Stomach (tissue), 4 donors: ENCODE measurements at regions not wholly inside any gene's neighbourhood (a gene's known extent, or its start where the extent isn't known, plus 50 kb on each side); places are given as distances from the start of the nearest gene placed in this dataset.

Source experiments
- EP300 ChIP-seq: sonication (generic); formaldehyde crosslinking; IDR thresholded peaks from one replicate; pipeline ENCODE4 v1.6.1; 2017; ENCODE audit warnings: antibody characterized with exemption
- POLR2A ChIP-seq, 4 donors: fragments of 450-650 bp; IDR thresholded peaks; one replicate each; pipeline ENCODE4 v1.6.1; 2016; ENCODE audit warnings: antibody characterized with exemption in 4 of 4, control low read depth in 2 of 4, mild to moderate bottlenecking in 1 of 4, moderate library complexity in 1 of 4
- TF ChIP-seq, protein P1 (sequence below), 7 experiments: fragments of 450-650 bp in 4 of 7; fragments of 200-600 bp in 3 of 7; sonication (generic) in 3 of 7; IDR thresholded peaks; one replicate each; pipeline ENCODE4 v1.5.1; 2016 to 2019; ENCODE audit warnings: antibody characterized with exemption in 7 of 7, control low read depth in 2 of 7, mild to moderate bottlenecking in 1 of 7

DNA sequence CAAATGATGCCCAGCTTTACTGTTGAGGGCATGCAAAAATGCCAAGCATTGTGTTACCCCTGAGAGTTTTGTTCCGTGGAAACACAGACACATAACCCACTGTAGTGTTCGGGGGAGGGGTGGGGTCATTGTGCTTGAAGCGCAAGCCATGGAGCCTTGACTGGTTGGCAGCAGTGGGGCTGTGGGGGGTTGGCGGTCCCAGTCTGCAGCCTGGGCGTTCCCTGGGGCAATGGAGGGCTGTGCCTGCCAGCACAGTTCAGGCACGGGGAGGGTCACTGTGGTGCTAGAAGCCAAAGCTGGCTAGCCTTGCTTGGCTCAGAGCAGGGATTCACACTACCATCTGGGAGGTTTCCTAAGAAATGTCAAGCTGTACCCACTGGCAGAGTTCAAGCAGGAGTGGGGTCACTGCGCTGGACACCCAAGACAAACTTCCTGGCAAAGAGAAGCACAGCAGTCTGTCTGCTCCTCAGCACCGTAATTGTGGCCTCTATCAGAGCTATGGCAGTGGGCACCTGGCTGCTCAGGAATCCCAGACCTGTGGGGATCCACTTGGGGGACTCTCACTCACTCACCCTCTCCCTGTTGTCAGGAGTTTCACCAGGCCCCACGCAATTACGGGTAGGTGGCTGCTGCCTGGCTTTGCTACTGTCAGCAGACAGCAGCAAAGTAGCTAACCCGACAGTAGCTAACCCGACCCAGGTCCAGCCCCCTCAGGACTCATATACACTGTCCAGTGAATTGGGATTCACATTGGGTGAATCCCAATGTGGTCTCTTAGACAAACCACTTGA, 292.4 kb downstream of the ZWINT start:
- TF ChIP-seq, protein P1, sequence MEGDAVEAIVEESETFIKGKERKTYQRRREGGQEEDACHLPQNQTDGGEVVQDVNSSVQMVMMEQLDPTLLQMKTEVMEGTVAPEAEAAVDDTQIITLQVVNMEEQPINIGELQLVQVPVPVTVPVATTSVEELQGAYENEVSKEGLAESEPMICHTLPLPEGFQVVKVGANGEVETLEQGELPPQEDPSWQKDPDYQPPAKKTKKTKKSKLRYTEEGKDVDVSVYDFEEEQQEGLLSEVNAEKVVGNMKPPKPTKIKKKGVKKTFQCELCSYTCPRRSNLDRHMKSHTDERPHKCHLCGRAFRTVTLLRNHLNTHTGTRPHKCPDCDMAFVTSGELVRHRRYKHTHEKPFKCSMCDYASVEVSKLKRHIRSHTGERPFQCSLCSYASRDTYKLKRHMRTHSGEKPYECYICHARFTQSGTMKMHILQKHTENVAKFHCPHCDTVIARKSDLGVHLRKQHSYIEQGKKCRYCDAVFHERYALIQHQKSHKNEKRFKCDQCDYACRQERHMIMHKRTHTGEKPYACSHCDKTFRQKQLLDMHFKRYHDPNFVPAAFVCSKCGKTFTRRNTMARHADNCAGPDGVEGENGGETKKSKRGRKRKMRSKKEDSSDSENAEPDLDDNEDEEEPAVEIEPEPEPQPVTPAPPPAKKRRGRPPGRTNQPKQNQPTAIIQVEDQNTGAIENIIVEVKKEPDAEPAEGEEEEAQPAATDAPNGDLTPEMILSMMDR (IDR thresholded peaks at IDR 0.05), result no peak
- no peak for TF ChIP-seq POLR2A (IDR thresholded peaks at IDR 0.05)
- no peak for TF ChIP-seq EP300
